Thoracic aorta (tissue), 2 donors: ENCODE measurements at regions not wholly inside any gene's neighbourhood (a gene's known extent, or its start where the extent isn't known, plus 50 kb on each side); places are given as distances from the start of the nearest gene placed in this dataset.

ENCODE experiments used
- ATAC-seq: fragments of 150-250 bp; one replicate; pipeline ENCODE4 v1.8.0; 2017; ENCODE audit warnings: low read depth; ENCODE audit not compliant: insufficient number of reproducible peaks, low FRiP score
- DNase-seq: peaks from one replicate; pipeline ENCODE4 v3.0.0-alpha.2; 2020; ENCODE audit warnings: low spot score
- H3K27ac ChIP-seq, 2 donors: fragments of 200-600 bp; sonication (generic); 1 replicate in 1 of 2; 2 replicates in 1 of 2; pipeline ENCODE4 v1.5.1; 2016; ENCODE audit warnings: mild to moderate bottlenecking in 2 of 2, moderate library complexity in 2 of 2
- H3K27me3 ChIP-seq: fragments of 200-600 bp; sonication (generic); replicated peaks from 2 replicates; pipeline ENCODE4 v1.6.0; 2016; ENCODE audit warnings: mild to moderate bottlenecking; ENCODE audit not compliant: insufficient read depth
- H3K36me3 ChIP-seq: fragments of 200-600 bp; sonication (generic); one replicate; pipeline ENCODE4 v1.5.1; 2016
- H3K4me1 ChIP-seq, 2 donors: fragments of 200-600 bp; sonication (generic); 1 replicate in 1 of 2; 2 replicates in 1 of 2; pipeline versions ENCODE4 v1.5.1 to v1.6.0; 2016; ENCODE audit warnings: low read depth in 2 of 2, mild to moderate bottlenecking in 1 of 2; ENCODE audit not compliant: control insufficient read depth in 1 of 2
- H3K4me3 ChIP-seq: fragments of 200-600 bp; sonication (generic); 2 replicates; pipeline ENCODE4 v1.5.1; 2016; ENCODE audit warnings: mild to moderate bottlenecking
- H3K9me3 ChIP-seq: fragments of 200-600 bp; sonication (generic); 2 replicates; pipeline ENCODE4 v1.5.1; 2016
- CTCF ChIP-seq: fragments of 200-600 bp; sonication (generic); IDR thresholded peaks from one replicate; pipeline ENCODE4 v1.5.1; 2019; ENCODE audit warnings: antibody characterized with exemption

GRCh38 chr10:25661632-25662031, 272.4 kb upstream of the MYO3A start:
- H3K4me3 ChIP-seq = no peak overlapping the region
- H3K4me1 ChIP-seq = no peaks in the 10 kb centered on the region
- no peaks in the 10 kb centered on the region for H3K36me3 ChIP-seq
- H3K27ac ChIP-seq = no peak overlapping the region
- no peaks in the 10 kb centered on the region for H3K27me3 ChIP-seq
- H3K9me3 ChIP-seq = no peaks in the 10 kb centered on the region
- TF ChIP-seq CTCF = no peak
- no peak for ATAC-seq
- no peak for DNase-seq

- H3K4me3 ChIP-seq = no peak overlapping the region
- no peaks in the 10 kb centered on the region for H3K27me3 ChIP-seq
- no peak for ATAC-seq
- no peaks in the 10 kb centered on the region for H3K4me1 ChIP-seq
- DNase-seq = no peak
- H3K36me3 ChIP-seq = no peaks in the 10 kb centered on the region
- no peaks in the 10 kb centered on the region for H3K9me3 ChIP-seq
- no peak for TF ChIP-seq CTCF
- no peak overlapping the region for H3K27ac ChIP-seq
Measured at GRCh38 chr10:25666276-25666675, 267.8 kb upstream of the MYO3A start.

- TF ChIP-seq CTCF = no peak
- H3K4me3 ChIP-seq = no peak overlapping the region
- H3K36me3 ChIP-seq = no peaks in the 10 kb centered on the region
- H3K9me3 ChIP-seq = no peaks in the 10 kb centered on the region
- no peaks in the 10 kb centered on the region for H3K4me1 ChIP-seq
- no peaks in the 10 kb centered on the region for H3K27me3 ChIP-seq
- H3K27ac ChIP-seq = no peak overlapping the region
- ATAC-seq (no peak), DNase-seq (no peak)
Measured at GRCh38 chr10:25675204-25675603, 258.8 kb upstream of the MYO3A start.

GRCh38 chr10:25675615-25676014, 258.4 kb upstream of the MYO3A start:
- no peak for TF ChIP-seq CTCF
- DNase-seq (no peak), ATAC-seq (no peak)
- H3K27ac ChIP-seq = no peak overlapping the region
- no peak overlapping the region for H3K4me3 ChIP-seq
- no peaks in the 10 kb centered on the region for H3K4me1 ChIP-seq
- no peaks in the 10 kb centered on the region for H3K27me3 ChIP-seq
- H3K36me3 ChIP-seq = no peaks in the 10 kb centered on the region
- no peaks in the 10 kb centered on the region for H3K9me3 ChIP-seq

- DNase-seq (no peak), ATAC-seq (no peak)
- no peaks in the 10 kb centered on the region for H3K27me3 ChIP-seq
- H3K4me3 ChIP-seq = no peak overlapping the region
- H3K27ac ChIP-seq = no peak overlapping the region
- H3K4me1 ChIP-seq = peaks cover 0 to 5% of the 10 kb centered on the region in 2 donors
- H3K9me3 ChIP-seq = no peaks in the 10 kb centered on the region
- no peaks in the 10 kb centered on the region for H3K36me3 ChIP-seq
- no peak for TF ChIP-seq CTCF
Measured at GRCh38 chr10:25678220-25678619, 255.8 kb upstream of the MYO3A start.
